HEK293T (cell line): ENCODE measurements at regions not wholly inside any gene's neighbourhood (a gene's known extent, or its start where the extent isn't known, plus 50 kb on each side); places are given as distances from the start of the nearest gene placed in this dataset.

Source experiments
- FOXA1 ChIP-seq: fragments of 450-650 bp; IDR thresholded peaks from 2 replicates; pipeline ENCODE4 v1.6.1; 2016; ENCODE audit warnings: mild to moderate bottlenecking
- FOXM1 ChIP-seq: fragments of 450-650 bp; IDR thresholded peaks from 2 replicates; pipeline ENCODE4 v1.6.1; 2017; ENCODE audit warnings: mild to moderate bottlenecking, borderline replicate concordance
- HDGF ChIP-seq: fragments of 450-650 bp; IDR thresholded peaks from 2 replicates; pipeline ENCODE4 v1.6.1; 2017; ENCODE audit warnings: antibody characterized with exemption, borderline replicate concordance

- TF ChIP-seq FOXA1 (no peak), FOXM1 (no peak), HDGF (no peak)
Observed at GRCh38 chr9:18330401-18331309, 143.3 kb upstream of the ADAMTSL1 start.
